ENCODE measurements at regions not wholly inside any gene's neighbourhood (a gene's known extent, or its start where the extent isn't known, plus 50 kb on each side); places are given as distances from the start of the nearest gene placed in this dataset.

DNA sequence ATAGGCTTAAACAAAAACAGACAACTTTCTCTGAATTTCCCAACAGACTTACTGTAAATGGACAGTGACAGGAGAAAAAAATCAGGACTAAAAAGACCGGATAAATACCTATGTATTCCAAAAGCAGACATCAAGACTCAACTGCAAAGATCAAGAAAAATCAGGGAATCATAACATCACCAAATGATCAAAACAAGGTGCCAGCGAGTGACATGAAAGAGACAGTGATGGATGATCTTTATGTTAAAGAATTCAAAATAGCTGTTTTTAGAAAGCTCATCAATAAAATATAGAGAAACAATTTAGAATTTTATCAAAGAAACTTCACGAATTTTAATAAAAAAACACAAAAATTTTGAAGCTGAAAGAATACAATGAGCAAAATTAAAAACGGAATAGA lies 952.5 kb upstream of the ATXN7L3B start:
- TF ChIP-seq, protein P1, sequence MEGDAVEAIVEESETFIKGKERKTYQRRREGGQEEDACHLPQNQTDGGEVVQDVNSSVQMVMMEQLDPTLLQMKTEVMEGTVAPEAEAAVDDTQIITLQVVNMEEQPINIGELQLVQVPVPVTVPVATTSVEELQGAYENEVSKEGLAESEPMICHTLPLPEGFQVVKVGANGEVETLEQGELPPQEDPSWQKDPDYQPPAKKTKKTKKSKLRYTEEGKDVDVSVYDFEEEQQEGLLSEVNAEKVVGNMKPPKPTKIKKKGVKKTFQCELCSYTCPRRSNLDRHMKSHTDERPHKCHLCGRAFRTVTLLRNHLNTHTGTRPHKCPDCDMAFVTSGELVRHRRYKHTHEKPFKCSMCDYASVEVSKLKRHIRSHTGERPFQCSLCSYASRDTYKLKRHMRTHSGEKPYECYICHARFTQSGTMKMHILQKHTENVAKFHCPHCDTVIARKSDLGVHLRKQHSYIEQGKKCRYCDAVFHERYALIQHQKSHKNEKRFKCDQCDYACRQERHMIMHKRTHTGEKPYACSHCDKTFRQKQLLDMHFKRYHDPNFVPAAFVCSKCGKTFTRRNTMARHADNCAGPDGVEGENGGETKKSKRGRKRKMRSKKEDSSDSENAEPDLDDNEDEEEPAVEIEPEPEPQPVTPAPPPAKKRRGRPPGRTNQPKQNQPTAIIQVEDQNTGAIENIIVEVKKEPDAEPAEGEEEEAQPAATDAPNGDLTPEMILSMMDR (IDR thresholded peaks at IDR 0.05), result no peak
- TF ChIP-seq POLR2A (IDR thresholded peaks at IDR 0.05), result no peak
- TF ChIP-seq POLR2AphosphoS5 (IDR thresholded peaks at IDR 0.05), result no peak

Measured in breast epithelium (tissue), 3 donors.